ENCODE measurements at regions not wholly inside any gene's neighbourhood (a gene's known extent, or its start where the extent isn't known, plus 50 kb on each side); places are given as distances from the start of the nearest gene placed in this dataset.

GRCh38 chr2:142189501-142189900, 58.7 kb upstream of the LRP1B start:
- Mint-ChIP-seq H3K27me3 (ENCODE audit: unreplicated experiment) (no peaks in the 10 kb centered on the region), H3K4me3 (ENCODE audit: unreplicated experiment) (no peak overlapping the region), H3K9me3 (ENCODE audit: unreplicated experiment) (no peaks in the 10 kb centered on the region), H3K4me1 (ENCODE audit: unreplicated experiment) (peaks cover 7% of the 10 kb centered on the region), H3K36me3 (ENCODE audit: low read depth, unreplicated experiment) (no peaks in the 10 kb centered on the region), H3K27ac (ENCODE audit: unreplicated experiment) (no peak overlapping the region)
- TF ChIP-seq CTCF (IDR thresholded peaks at IDR 0.05; ENCODE audit: unreplicated experiment) = no peak
- DNase-seq (ENCODE audit: low spot score) = no peak

DNA sequence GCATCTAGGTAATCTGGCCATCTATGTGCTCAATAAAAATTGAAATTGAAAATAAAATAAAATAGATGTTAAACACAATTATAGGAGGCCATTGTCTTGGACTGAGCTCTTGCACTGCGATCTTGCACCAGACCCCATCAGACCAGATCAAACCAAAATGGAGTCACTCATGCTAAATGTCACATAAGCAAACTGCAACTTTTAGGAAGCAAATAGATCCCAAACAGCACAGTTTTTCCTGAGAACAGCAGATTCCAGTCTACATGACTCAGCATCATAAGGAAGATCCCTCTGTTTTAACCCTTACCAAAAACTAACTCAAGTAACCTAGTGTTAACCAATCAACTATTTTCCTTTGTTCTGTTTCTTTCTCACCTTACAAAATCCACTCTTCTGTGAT, 57.7 kb upstream of the LRP1B start:
- Mint-ChIP-seq H3K4me1 (ENCODE audit: unreplicated experiment) (peaks cover 7% of the 10 kb centered on the region), H3K36me3 (ENCODE audit: low read depth, unreplicated experiment) (no peaks in the 10 kb centered on the region), H3K27me3 (ENCODE audit: unreplicated experiment) (no peaks in the 10 kb centered on the region), H3K4me3 (ENCODE audit: unreplicated experiment) (no peak overlapping the region), H3K9me3 (ENCODE audit: unreplicated experiment) (no peaks in the 10 kb centered on the region), H3K27ac (ENCODE audit: unreplicated experiment) (no peak overlapping the region)
- DNase-seq (ENCODE audit: low spot score) = no peak
- TF ChIP-seq CTCF (IDR thresholded peaks at IDR 0.05; ENCODE audit: unreplicated experiment) = no peak

DNA sequence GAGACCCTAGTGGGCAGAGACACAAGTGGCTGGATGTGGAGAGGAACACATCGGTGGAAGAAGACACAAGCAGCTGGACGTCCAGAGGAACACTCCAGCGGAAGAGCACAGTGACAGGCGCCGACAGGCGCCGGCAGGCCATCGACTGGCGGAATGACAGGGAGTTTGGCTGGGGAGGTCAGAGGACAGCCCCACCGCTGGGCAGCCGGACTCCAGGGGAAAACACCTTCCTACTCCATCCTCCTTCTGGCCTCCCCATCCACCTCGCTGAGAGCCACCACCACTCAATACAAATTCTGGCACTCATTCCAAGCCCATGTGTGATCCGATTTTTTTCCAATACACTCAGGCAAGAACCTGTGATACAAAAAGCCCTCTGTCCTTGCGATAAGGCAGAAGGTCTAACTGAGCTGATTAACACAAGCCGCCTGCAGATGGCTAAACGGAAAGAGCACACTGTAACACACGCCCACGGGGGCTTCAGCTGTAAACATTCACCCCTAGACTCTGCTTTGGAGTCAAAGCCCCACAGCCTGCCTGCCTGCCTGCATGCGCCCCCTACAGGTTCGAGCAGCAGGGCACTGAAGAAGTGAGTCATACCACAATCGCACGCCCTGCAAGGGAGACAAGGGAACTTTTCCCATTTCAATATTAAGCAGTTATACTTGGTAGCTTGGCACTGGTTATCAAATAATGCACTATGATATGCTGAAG, 50.2 kb upstream of the LRP1B start:
- no peak overlapping the region for H3K4me3 Mint-ChIP-seq (ENCODE audit: unreplicated experiment)
- peak; percentile 69 for TF ChIP-seq CTCF (IDR thresholded peaks at IDR 0.05; ENCODE audit: unreplicated experiment)

More for the DNA sequence above, 50.2 kb upstream of the LRP1B start:
- peak; percentile 60 for DNase-seq (ENCODE audit: low spot score)
- H3K27me3 Mint-ChIP-seq (ENCODE audit: unreplicated experiment) = peaks cover 1% of the 10 kb centered on the region
- no peaks in the 10 kb centered on the region for H3K9me3 Mint-ChIP-seq (ENCODE audit: unreplicated experiment)
- H3K27ac Mint-ChIP-seq (ENCODE audit: unreplicated experiment) = no peak overlapping the region
- H3K36me3 Mint-ChIP-seq (ENCODE audit: low read depth, unreplicated experiment) = no peaks in the 10 kb centered on the region
- peaks cover 3% of the 10 kb centered on the region for H3K4me1 Mint-ChIP-seq (ENCODE audit: unreplicated experiment)

Data from endothelial cell (in vitro differentiated cells).